Endodermal cell (in vitro differentiated cells): ENCODE measurements at regions not wholly inside any gene's neighbourhood (a gene's known extent, or its start where the extent isn't known, plus 50 kb on each side); places are given as distances from the start of the nearest gene placed in this dataset.

Experiments
- DNase-seq: peaks from one replicate; pipeline ENCODE4 v3.0.0-alpha.2; 2017
- H3K27ac ChIP-seq: 2 replicates; pipeline ENCODE4 v1.5.1; 2013; ENCODE audit warnings: mild to moderate bottlenecking, low read depth, low read length, moderate library complexity
- H3K27me3 ChIP-seq: 2 replicates; pipeline ENCODE4 v1.6.1; 2013; ENCODE audit warnings: mild to moderate bottlenecking, low read length, moderate library complexity; ENCODE audit not compliant: insufficient read depth, control insufficient read depth, poor library complexity, severe bottlenecking
- H3K36me3 ChIP-seq: 2 replicates; pipeline ENCODE4 v1.7.0; 2013; ENCODE audit warnings: mild to moderate bottlenecking, low read length, moderate library complexity; ENCODE audit not compliant: control insufficient read depth, insufficient read depth
- H3K4me1 ChIP-seq: one replicate; pipeline ENCODE4 v1.7.0; 2013; ENCODE audit warnings: low read length; ENCODE audit not compliant: control insufficient read depth, insufficient read depth
- H3K4me3 ChIP-seq: 2 replicates; pipeline ENCODE4 v1.5.1; 2013; ENCODE audit warnings: mild to moderate bottlenecking, low read length, moderate library complexity
- H3K9ac ChIP-seq: 2 replicates; pipeline ENCODE4 v1.6.1; 2013; ENCODE audit warnings: mild to moderate bottlenecking, low read length, moderate library complexity; ENCODE audit not compliant: poor library complexity, severe bottlenecking; ENCODE audit errors: extremely low read depth
- H3K9me3 ChIP-seq: 2 replicates; pipeline ENCODE4 v1.6.1; 2013; ENCODE audit warnings: mild to moderate bottlenecking, low read length, moderate library complexity; ENCODE audit not compliant: control insufficient read depth
- H3K27ac Mint-ChIP-seq: 2 replicates; pipeline ENCODE4 v1.8.0; 2020; ENCODE audit warnings: mixed read lengths
- H3K27me3 Mint-ChIP-seq: 2 replicates; pipeline ENCODE4 v1.8.0; 2021; ENCODE audit warnings: mild to moderate bottlenecking, mixed read lengths; ENCODE audit not compliant: insufficient read depth
- H3K36me3 Mint-ChIP-seq: 2 replicates; pipeline ENCODE4 v1.8.0; 2020; ENCODE audit warnings: low read depth, mixed read lengths
- H3K4me1 Mint-ChIP-seq: 2 replicates; pipeline ENCODE4 v1.8.0; 2020; ENCODE audit warnings: mixed read lengths
- H3K4me3 Mint-ChIP-seq: 2 replicates; pipeline ENCODE4 v1.8.0; 2020; ENCODE audit warnings: mild to moderate bottlenecking, moderate library complexity, mixed read lengths
- H3K9me3 Mint-ChIP-seq: 2 replicates; pipeline ENCODE4 v1.8.0; 2020; ENCODE audit warnings: mild to moderate bottlenecking, mixed read lengths
- WGBS, 2 experiments: methylation state at CpG; one replicate each; pipeline versions ENCODE4 v1.1.5 to v1.1.7; 2013; ENCODE audit warnings: missing lambda C conversion rate in 2 of 2, mixed read lengths in 1 of 2; ENCODE audit not compliant: insufficient coverage in 1 of 2, insufficient read length in 1 of 2; 5-methylcytosine and 5-hydroxymethylcytosine counted together
- TF ChIP-seq, protein P1 (sequence below): fragments of 200-600 bp; sonication (generic); conservative IDR thresholded peaks from 2 replicates; pipeline ENCODE4 v1.5.0; 2021; ENCODE audit warnings: antibody characterized with exemption, mild to moderate bottlenecking

DNA sequence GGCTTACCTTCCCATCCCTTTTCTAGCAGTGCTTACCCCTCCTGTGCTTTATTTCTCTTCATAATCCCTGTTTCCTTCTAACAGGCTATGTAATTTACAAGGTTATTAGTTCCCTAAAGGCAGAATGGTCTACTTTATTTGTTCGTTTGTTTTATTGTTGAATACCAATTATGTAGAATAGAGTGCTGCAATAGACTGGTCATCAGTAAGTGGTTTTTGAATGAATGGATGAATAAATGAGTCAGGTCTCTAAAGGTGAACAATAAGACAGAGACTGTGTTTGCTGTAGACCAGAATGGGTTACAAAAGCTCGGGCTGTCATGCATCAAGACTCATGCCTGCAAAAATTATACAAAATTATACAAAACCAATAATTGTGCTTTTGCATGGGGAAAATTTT lies 332.0 kb downstream of the IRS1 start:
- Mint-ChIP-seq H3K36me3 (no peaks in the 10 kb centered on the region), H3K27ac (no peak overlapping the region), H3K4me1 (no peaks in the 10 kb centered on the region), H3K9me3 (peaks cover 3% of the 10 kb centered on the region), H3K4me3 (no peak overlapping the region), H3K27me3 (no peaks in the 10 kb centered on the region)
- Histone ChIP-seq H3K4me1 (no peaks in the 10 kb centered on the region), H3K9me3 (peaks cover 8% of the 10 kb centered on the region), H3K36me3 (no peaks in the 10 kb centered on the region), H3K4me3 (no peak overlapping the region), H3K27ac (no peak overlapping the region), H3K9ac (no peak overlapping the region), H3K27me3 (no peaks in the 10 kb centered on the region)
- no peak for DNase-seq
- TF ChIP-seq, protein P1, sequence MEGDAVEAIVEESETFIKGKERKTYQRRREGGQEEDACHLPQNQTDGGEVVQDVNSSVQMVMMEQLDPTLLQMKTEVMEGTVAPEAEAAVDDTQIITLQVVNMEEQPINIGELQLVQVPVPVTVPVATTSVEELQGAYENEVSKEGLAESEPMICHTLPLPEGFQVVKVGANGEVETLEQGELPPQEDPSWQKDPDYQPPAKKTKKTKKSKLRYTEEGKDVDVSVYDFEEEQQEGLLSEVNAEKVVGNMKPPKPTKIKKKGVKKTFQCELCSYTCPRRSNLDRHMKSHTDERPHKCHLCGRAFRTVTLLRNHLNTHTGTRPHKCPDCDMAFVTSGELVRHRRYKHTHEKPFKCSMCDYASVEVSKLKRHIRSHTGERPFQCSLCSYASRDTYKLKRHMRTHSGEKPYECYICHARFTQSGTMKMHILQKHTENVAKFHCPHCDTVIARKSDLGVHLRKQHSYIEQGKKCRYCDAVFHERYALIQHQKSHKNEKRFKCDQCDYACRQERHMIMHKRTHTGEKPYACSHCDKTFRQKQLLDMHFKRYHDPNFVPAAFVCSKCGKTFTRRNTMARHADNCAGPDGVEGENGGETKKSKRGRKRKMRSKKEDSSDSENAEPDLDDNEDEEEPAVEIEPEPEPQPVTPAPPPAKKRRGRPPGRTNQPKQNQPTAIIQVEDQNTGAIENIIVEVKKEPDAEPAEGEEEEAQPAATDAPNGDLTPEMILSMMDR: no peak
- 90 to 100% methylated on average over 1 to 2 of the region's 2 CpGs for WGBS, 2 experiments

DNA sequence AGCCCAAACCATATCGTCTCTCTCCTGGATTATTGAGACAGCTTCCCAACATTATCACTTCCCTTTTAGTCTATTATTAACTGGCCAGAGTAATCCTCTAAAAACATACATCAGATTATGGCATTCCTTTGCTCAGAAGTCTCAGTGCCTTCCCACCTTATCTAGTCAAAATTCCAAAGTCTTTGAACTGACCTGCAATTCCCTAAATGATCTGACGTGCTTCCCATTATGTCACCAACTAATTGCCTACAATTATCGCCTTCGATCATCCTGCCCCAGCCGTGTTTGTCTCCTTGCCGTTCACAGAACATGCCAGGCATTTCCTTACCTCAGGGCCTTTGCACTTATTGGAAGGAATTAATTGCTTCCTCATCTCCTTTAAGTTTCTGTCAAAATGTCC lies 332.4 kb downstream of the IRS1 start:
- H3K9me3 ChIP-seq: peaks cover 11% of the 10 kb centered on the region
- H3K4me3 ChIP-seq: no peak overlapping the region
- H3K36me3 Mint-ChIP-seq: no peaks in the 10 kb centered on the region
- no peak for DNase-seq
- no peaks in the 10 kb centered on the region for H3K4me1 ChIP-seq
- no peaks in the 10 kb centered on the region for H3K36me3 ChIP-seq
- WGBS, 2 experiments: 54 to 80% methylated on average over 4 to 5 of the region's 6 CpGs
- peak overlapping the region; percentile 61 for H3K27ac ChIP-seq
- H3K9me3 Mint-ChIP-seq: peaks cover 6% of the 10 kb centered on the region
- no peak overlapping the region for H3K9ac ChIP-seq
- H3K27me3 ChIP-seq: no peaks in the 10 kb centered on the region
- no peak overlapping the region for H3K27ac Mint-ChIP-seq
- H3K4me3 Mint-ChIP-seq: no peak overlapping the region
- TF ChIP-seq, protein P1: no peak
- H3K27me3 Mint-ChIP-seq: no peaks in the 10 kb centered on the region
- H3K4me1 Mint-ChIP-seq: no peaks in the 10 kb centered on the region

DNA sequence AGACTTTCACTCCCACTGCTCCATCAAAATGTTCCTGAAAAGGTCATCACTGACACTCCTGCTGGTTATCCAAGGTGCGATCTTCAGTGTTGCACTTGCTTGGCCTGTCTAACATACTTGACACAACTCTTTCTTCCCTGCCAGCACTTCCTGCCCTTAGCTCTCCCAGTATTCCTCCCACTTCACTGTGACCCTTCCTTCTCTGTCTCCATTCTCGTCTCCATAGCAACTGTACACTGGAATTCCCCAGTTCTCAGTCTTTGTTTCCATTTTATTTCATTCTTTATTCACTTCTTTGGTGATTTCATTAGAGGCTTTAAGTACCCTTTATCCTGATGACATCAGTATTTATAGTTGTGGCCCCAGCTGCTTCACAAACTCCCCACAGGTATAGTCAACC lies 333.0 kb downstream of the IRS1 start:
- H3K9me3 ChIP-seq: peaks cover 11% of the 10 kb centered on the region
- H3K36me3 ChIP-seq: no peaks in the 10 kb centered on the region
- no peaks in the 10 kb centered on the region for H3K27me3 ChIP-seq
- Mint-ChIP-seq H3K27ac (no peak overlapping the region), H3K4me3 (no peak overlapping the region), H3K9me3 (peaks cover 6% of the 10 kb centered on the region), H3K27me3 (no peaks in the 10 kb centered on the region), H3K36me3 (no peaks in the 10 kb centered on the region), H3K4me1 (no peaks in the 10 kb centered on the region)
- TF ChIP-seq, protein P1: no peak
- WGBS, 2 experiments: 55 to 89% methylated on average over 2 of the region's 2 CpGs
- H3K4me3 ChIP-seq: no peak overlapping the region
- peak overlapping the region; percentile 61 for H3K27ac ChIP-seq
- H3K4me1 ChIP-seq: no peaks in the 10 kb centered on the region
- DNase-seq: no peak
- no peak overlapping the region for H3K9ac ChIP-seq
